Type B pancreatic cell (in vitro differentiated cells): ENCODE measurements at regions not wholly inside any gene's neighbourhood (a gene's known extent, or its start where the extent isn't known, plus 50 kb on each side); places are given as distances from the start of the nearest gene placed in this dataset.

Experiments used
- DNase-seq: peaks from one replicate; pipeline ENCODE4 v3.0.0; 2021; ENCODE audit warnings: mixed read lengths; ENCODE audit not compliant: unreplicated experiment; ENCODE audit errors: extremely low spot score
- H3K27ac Mint-ChIP-seq: 2 replicates; pipeline ENCODE4 v1.8.0; 2021; ENCODE audit warnings: mild to moderate bottlenecking, mixed read lengths
- H3K27me3 Mint-ChIP-seq: 2 replicates; pipeline ENCODE4 v1.8.0; 2021; ENCODE audit warnings: mixed read lengths
- H3K36me3 Mint-ChIP-seq: 2 replicates; pipeline ENCODE4 v1.8.0; 2021; ENCODE audit warnings: mixed read lengths
- H3K4me1 Mint-ChIP-seq: one replicate; pipeline ENCODE4 v1.8.0; 2021; ENCODE audit warnings: mixed read lengths; ENCODE audit not compliant: unreplicated experiment
- H3K4me3 Mint-ChIP-seq: 2 replicates; pipeline ENCODE4 v1.8.0; 2021; ENCODE audit warnings: mild to moderate bottlenecking, mixed read lengths
- H3K9me3 Mint-ChIP-seq: 2 replicates; pipeline ENCODE4 v1.8.0; 2021; ENCODE audit warnings: mixed read lengths
- TF ChIP-seq, protein P1 (sequence below): fragments of 200-600 bp; sonication (generic); conservative IDR thresholded peaks from 2 replicates; pipeline ENCODE4 v1.5.0; 2021; ENCODE audit warnings: antibody characterized with exemption, mild to moderate bottlenecking

DNA sequence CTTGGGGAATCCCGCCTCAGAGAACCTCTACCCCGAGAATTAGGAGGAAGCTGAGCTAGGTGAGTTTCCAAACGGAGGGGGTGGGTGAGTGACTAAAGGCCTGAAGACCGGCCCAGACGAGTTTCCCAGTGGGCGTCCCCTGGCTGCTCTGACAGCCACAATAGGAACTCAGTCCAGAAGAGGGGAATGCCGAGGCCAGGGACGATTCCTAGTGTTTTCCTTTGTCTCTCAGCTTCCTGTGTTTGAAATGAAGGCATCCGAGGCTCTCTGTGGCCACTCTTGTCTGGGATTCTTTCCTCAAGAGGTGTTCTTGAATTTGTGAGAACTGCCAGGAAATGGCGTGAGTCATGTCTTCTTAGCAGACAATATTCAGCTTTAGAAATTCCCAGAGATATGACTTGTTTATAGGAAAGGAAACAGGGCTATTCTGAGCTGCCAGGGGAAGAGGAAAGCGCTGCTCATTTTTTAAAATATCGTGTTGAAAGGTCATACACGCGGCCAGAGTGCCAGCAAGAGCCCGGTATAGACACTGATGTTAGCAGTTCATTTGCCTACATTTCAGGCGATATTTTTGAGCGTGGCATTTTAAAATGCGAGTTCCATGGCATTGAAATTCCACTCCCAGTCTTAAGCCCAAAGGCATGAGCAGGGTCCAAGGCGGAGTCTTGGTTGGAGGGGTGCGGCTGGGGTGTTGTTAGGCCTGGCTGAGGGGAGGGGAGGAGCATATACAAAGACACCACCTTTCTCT, 169.1 kb upstream of the KLF7 start:
- Mint-ChIP-seq H3K36me3 (no peaks in the 10 kb centered on the region), H3K4me3 (peak overlapping the region; percentile 51), H3K27ac (peak overlapping the region; percentile 15), H3K4me1 (peaks cover 22% of the 10 kb centered on the region), H3K9me3 (no peaks in the 10 kb centered on the region), H3K27me3 (peaks cover 6% of the 10 kb centered on the region)
- TF ChIP-seq, protein P1, sequence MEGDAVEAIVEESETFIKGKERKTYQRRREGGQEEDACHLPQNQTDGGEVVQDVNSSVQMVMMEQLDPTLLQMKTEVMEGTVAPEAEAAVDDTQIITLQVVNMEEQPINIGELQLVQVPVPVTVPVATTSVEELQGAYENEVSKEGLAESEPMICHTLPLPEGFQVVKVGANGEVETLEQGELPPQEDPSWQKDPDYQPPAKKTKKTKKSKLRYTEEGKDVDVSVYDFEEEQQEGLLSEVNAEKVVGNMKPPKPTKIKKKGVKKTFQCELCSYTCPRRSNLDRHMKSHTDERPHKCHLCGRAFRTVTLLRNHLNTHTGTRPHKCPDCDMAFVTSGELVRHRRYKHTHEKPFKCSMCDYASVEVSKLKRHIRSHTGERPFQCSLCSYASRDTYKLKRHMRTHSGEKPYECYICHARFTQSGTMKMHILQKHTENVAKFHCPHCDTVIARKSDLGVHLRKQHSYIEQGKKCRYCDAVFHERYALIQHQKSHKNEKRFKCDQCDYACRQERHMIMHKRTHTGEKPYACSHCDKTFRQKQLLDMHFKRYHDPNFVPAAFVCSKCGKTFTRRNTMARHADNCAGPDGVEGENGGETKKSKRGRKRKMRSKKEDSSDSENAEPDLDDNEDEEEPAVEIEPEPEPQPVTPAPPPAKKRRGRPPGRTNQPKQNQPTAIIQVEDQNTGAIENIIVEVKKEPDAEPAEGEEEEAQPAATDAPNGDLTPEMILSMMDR, result no peak
- no peak for DNase-seq

DNA sequence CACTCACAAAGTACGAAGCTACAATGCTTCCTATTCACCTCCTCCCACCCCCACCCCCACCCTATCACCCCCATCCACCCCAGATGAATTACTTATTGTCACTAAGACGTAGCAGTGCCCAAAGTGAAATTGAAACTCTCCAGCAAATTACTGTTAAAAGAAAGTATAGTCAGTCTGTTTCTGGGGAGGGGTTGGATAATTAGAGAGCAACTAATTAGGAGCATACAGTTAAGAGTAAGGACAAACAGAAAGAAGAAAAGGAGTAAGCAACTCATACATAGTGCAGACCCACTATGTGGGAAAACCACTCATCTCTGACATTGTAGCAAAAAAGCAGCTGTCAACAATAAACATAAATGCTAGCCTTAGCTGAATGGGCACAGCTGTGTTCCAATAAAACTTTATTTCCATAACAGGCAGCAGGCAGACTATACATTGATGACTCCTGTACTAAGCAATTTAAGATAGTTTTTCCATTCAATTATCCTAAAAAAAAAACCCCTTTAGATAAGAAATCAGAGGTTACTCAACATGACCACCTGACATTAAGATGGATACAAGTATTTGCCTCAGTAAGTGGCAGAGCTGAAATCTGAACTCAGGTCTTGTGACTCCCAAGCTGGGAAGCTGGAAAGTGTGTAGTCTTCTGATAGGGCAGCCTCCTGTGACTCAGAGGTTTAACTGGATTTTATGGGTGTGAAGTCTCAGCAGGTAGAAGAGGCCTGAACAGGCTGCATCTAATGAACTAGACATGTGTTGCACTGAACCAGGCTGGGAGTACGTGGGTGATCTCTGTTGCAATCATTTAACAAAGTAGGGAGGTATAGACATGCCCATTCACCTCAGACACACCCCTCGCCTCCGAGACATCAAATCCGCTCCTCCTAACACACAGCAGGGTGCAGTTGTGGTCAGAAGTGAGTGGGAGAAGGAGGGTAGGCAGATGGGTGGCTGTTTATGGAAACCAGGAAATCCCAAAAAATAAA, 171.8 kb upstream of the KLF7 start:
- Mint-ChIP-seq H3K27me3 (peaks cover 6% of the 10 kb centered on the region), H3K27ac (peak overlapping the region; percentile 51), H3K4me3 (no peak overlapping the region), H3K36me3 (no peaks in the 10 kb centered on the region), H3K9me3 (no peaks in the 10 kb centered on the region), H3K4me1 (peaks cover 22% of the 10 kb centered on the region)
- DNase-seq, result no peak
- TF ChIP-seq, protein P1, result no peak

DNA sequence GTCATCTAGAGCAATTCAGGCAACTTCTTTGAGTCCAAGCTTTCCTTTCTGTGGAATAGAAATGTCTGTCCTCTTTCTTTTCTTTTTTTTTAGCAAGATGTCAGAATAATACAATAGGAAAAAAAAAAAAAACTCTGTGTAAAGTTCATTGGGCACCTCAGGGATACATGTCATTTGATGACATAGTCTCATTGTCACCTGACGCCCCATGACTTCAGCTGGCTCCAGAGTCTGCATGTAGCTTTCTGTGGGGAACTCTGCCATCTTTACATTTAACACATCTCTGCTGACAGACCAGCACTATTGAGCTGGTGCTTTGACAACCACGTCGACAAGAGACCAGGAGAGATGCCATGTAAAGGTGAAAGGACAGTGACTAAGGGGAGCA, 172.5 kb upstream of the KLF7 start:
- peaks cover 22% of the 10 kb centered on the region for H3K4me1 Mint-ChIP-seq
- H3K27me3 Mint-ChIP-seq, result peaks cover 6% of the 10 kb centered on the region
- H3K4me3 Mint-ChIP-seq, result no peak overlapping the region
- DNase-seq, result no peak
- H3K9me3 Mint-ChIP-seq, result no peaks in the 10 kb centered on the region
- no peaks in the 10 kb centered on the region for H3K36me3 Mint-ChIP-seq
- H3K27ac Mint-ChIP-seq, result peak overlapping the region; percentile 51
- TF ChIP-seq, protein P1, result no peak

DNA sequence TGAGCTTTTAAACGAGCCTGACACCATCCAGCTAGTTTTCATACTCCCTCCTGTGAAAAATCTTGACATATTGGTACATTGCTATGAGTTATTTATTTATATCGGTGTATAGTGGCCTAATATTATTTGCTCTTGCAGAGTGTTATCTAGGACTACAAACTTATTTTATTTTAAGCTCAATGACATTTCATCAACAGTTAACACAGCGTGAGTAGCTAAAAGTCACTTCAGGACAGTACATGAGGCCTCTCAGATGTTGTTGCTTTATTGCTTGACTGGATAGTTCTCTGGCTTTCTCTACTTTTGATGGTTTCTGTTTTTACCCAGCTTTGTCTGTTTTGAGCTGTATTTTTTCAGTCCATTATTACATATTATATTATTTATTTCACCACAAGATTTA, 172.9 kb upstream of the KLF7 start:
- H3K4me3 Mint-ChIP-seq, result no peak overlapping the region
- H3K4me1 Mint-ChIP-seq, result peaks cover 22% of the 10 kb centered on the region
- TF ChIP-seq, protein P1, result no peak
- no peaks in the 10 kb centered on the region for H3K9me3 Mint-ChIP-seq
- peaks cover 5% of the 10 kb centered on the region for H3K27me3 Mint-ChIP-seq
- H3K27ac Mint-ChIP-seq, result no peak overlapping the region
- no peak for DNase-seq
- H3K36me3 Mint-ChIP-seq, result no peaks in the 10 kb centered on the region

DNA sequence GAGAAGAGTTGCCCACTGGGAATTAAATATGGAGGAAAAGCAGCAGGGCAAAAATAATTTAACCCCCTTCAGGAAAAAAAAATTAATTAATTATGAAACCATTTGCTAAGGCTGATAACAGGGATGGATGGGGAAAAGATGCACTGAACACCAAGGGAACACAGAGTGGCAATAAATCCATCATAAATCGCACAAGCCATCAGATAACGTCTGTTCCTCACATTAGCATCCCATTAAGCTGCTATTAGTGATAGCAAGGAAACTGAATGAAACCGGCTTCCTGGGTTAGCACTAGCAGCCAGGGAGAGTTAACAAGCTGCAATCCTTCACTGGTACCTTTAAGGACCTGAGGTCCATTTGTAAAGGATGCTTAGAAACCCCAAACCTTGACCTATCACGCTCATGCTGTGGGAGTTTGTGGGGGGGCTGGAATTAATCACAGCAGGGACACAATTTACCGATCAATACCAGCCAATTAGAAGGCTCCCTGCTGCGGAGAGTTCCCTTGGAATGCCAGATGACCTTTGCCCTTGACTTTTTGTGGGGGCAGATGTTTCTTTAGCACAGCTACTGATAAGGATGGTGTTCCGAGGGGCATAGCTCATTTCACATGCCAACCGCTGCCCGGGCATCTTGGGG, 175.5 kb upstream of the KLF7 start:
- Mint-ChIP-seq H3K27me3 (peaks cover 3% of the 10 kb centered on the region), H3K27ac (no peak overlapping the region), H3K9me3 (peaks cover 11% of the 10 kb centered on the region), H3K4me1 (peaks cover 10% of the 10 kb centered on the region), H3K4me3 (no peak overlapping the region), H3K36me3 (no peaks in the 10 kb centered on the region)
- TF ChIP-seq, protein P1, result no peak
- no peak for DNase-seq
